Activated CD8-positive, alpha-beta T cell treated with anti-CD3 and anti-CD28 coated beads for 36 hours (primary cell): ENCODE measurements at regions not wholly inside any gene's neighbourhood (a gene's known extent, or its start where the extent isn't known, plus 50 kb on each side); places are given as distances from the start of the nearest gene placed in this dataset.

Experiments used
- ATAC-seq: fragments of 200-7000 bp; cut with Tn5 transposase; one replicate; pipeline ENCODE4 v1.10.0; 2021; ENCODE audit warnings: mild to moderate bottlenecking, moderate library complexity
- CTCF ChIA-PET: fragments of 350-600 bp; sonication (Branson Sonifier 250); formaldehyde crosslinking; loops from one replicate; lab custom pipeline; 2021; ENCODE audit warnings: antibody characterized with exemption; lab: Charles Lee
- POLR2A ChIA-PET: fragments of 350-600 bp; sonication (Branson Sonifier 250); formaldehyde crosslinking; loops from one replicate; lab custom pipeline; 2021; ENCODE audit warnings: antibody characterized with exemption; lab: Charles Lee
- DNase-seq: peaks from one replicate; pipeline ENCODE4 v3.0.0-alpha.2; 2020
- H3K27ac Mint-ChIP-seq: one replicate; pipeline ENCODE4 v1.8.0; 2021; ENCODE audit warnings: mild to moderate bottlenecking, mixed read lengths
- H3K27me3 Mint-ChIP-seq: one replicate; pipeline ENCODE4 v1.8.0; 2021; ENCODE audit warnings: mixed read lengths
- H3K36me3 Mint-ChIP-seq: one replicate; pipeline ENCODE4 v1.8.0; 2021; ENCODE audit warnings: low read depth, mixed read lengths
- H3K4me1 Mint-ChIP-seq: one replicate; pipeline ENCODE4 v1.8.0; 2021; ENCODE audit warnings: low read depth, mixed read lengths
- H3K4me3 Mint-ChIP-seq: one replicate; pipeline ENCODE4 v1.8.0; 2021; ENCODE audit warnings: mild to moderate bottlenecking, moderate library complexity, mixed read lengths
- H3K9me3 Mint-ChIP-seq: one replicate; pipeline ENCODE4 v1.8.0; 2021; ENCODE audit warnings: mixed read lengths
- intact Hi-C: fragments of 100-400 bp; cut with micrococcal nuclease; formaldehyde crosslinking; loops from one replicate; pipeline ENCODE4 v1.10.0; 2022
- TF ChIP-seq, protein P1 (sequence below): fragments of 200-600 bp; IDR thresholded peaks from one replicate; pipeline ENCODE4 v1.8.0; 2022; ENCODE audit warnings: antibody characterized with exemption, mild to moderate bottlenecking

GRCh38 chr13:106996867-106997618 lies 429.1 kb upstream of the ARGLU1 start:
- intact Hi-C loops: no loop called here
- H3K27me3 Mint-ChIP-seq: no peaks in the 10 kb centered on the region
- TF ChIP-seq, protein P1, sequence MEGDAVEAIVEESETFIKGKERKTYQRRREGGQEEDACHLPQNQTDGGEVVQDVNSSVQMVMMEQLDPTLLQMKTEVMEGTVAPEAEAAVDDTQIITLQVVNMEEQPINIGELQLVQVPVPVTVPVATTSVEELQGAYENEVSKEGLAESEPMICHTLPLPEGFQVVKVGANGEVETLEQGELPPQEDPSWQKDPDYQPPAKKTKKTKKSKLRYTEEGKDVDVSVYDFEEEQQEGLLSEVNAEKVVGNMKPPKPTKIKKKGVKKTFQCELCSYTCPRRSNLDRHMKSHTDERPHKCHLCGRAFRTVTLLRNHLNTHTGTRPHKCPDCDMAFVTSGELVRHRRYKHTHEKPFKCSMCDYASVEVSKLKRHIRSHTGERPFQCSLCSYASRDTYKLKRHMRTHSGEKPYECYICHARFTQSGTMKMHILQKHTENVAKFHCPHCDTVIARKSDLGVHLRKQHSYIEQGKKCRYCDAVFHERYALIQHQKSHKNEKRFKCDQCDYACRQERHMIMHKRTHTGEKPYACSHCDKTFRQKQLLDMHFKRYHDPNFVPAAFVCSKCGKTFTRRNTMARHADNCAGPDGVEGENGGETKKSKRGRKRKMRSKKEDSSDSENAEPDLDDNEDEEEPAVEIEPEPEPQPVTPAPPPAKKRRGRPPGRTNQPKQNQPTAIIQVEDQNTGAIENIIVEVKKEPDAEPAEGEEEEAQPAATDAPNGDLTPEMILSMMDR: no peak
- no peaks in the 10 kb centered on the region for H3K4me1 Mint-ChIP-seq
- H3K4me3 Mint-ChIP-seq: no peak overlapping the region
- ATAC-seq: no peak
- POLR2A ChIA-PET: no interaction called here
- no peaks in the 10 kb centered on the region for H3K9me3 Mint-ChIP-seq
- H3K27ac Mint-ChIP-seq: no peak overlapping the region
- CTCF ChIA-PET: no interaction called here
- no peak for DNase-seq
- no peaks in the 10 kb centered on the region for H3K36me3 Mint-ChIP-seq

DNA sequence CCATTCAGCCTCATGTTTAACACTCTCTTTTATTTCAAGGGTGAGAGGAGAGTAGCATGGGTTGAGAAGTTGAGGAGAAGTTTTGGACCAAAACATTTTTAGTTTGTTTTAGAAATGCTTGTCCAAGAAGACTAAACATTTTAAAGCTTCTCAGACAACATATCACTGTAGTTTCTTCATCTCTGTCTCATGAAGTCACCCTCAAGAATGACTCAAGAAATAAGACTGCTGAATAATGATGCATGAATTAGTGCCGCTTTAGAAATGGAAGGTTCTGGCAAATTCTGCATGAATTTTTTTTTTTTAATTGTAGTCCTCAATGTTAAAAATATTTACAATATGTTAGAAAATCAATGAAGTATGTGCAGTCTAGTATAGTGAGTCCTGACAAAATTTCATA lies 422.7 kb upstream of the ARGLU1 start:
- no peak overlapping the region for H3K4me3 Mint-ChIP-seq
- no peaks in the 10 kb centered on the region for H3K4me1 Mint-ChIP-seq
- TF ChIP-seq, protein P1: no peak
- ChIA-PET POLR2A (no interaction called here), CTCF (no interaction called here)
- H3K9me3 Mint-ChIP-seq: no peaks in the 10 kb centered on the region
- intact Hi-C loops: no loop called here
- H3K36me3 Mint-ChIP-seq: no peaks in the 10 kb centered on the region
- ATAC-seq (no peak), DNase-seq (no peak)
- H3K27ac Mint-ChIP-seq: no peak overlapping the region
- no peaks in the 10 kb centered on the region for H3K27me3 Mint-ChIP-seq

- Mint-ChIP-seq H3K36me3 (no peaks in the 10 kb centered on the region), H3K9me3 (no peaks in the 10 kb centered on the region), H3K4me1 (no peaks in the 10 kb centered on the region), H3K27me3 (no peaks in the 10 kb centered on the region), H3K27ac (no peak overlapping the region), H3K4me3 (no peak overlapping the region)
- intact Hi-C loops: no loop called here
- TF ChIP-seq, protein P1: no peak
- ATAC-seq (no peak), DNase-seq (no peak)
- POLR2A ChIA-PET: no interaction called here
- CTCF ChIA-PET: no interaction called here
Measured at GRCh38 chr13:106989876-106990275, 421.9 kb upstream of the ARGLU1 start.

DNA sequence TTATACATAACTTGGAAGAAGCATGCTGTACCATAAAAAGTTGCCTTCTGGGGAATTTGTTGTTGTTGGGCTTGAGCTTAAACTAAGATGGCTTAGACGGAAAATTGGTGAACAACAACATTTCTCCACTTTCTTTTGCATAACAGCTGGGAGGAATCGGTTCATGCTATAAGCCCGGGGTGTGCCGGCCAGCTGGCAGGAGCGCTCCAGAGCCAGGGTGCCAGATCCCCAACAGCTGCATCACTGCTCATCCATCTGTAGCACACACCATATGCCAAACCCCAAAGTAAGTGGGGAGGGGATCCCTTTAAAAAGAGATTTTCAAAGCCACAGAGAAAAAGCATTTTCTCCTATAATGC lies 419.5 kb upstream of the ARGLU1 start:
- ChIA-PET POLR2A (no interaction called here), CTCF (no interaction called here)
- Mint-ChIP-seq H3K4me1 (no peaks in the 10 kb centered on the region), H3K27ac (no peak overlapping the region), H3K9me3 (no peaks in the 10 kb centered on the region), H3K27me3 (no peaks in the 10 kb centered on the region), H3K36me3 (no peaks in the 10 kb centered on the region), H3K4me3 (no peak overlapping the region)
- intact Hi-C loops: no loop called here
- TF ChIP-seq, protein P1: no peak
- ATAC-seq (no peak), DNase-seq (no peak)

- ChIA-PET CTCF (no interaction called here), POLR2A (no interaction called here)
- intact Hi-C loops: no loop called here
- Mint-ChIP-seq H3K27me3 (no peaks in the 10 kb centered on the region), H3K4me1 (no peaks in the 10 kb centered on the region), H3K36me3 (no peaks in the 10 kb centered on the region), H3K4me3 (no peak overlapping the region), H3K27ac (no peak overlapping the region), H3K9me3 (no peaks in the 10 kb centered on the region)
- DNase-seq: no peak
- no peak for ATAC-seq
- TF ChIP-seq, protein P1: no peak
Measured at GRCh38 chr13:106986687-106987426, 418.9 kb upstream of the ARGLU1 start.
